ENCODE measurements at regions not wholly inside any gene's neighbourhood (a gene's known extent, or its start where the extent isn't known, plus 50 kb on each side); places are given as distances from the start of the nearest gene placed in this dataset.

DNA sequence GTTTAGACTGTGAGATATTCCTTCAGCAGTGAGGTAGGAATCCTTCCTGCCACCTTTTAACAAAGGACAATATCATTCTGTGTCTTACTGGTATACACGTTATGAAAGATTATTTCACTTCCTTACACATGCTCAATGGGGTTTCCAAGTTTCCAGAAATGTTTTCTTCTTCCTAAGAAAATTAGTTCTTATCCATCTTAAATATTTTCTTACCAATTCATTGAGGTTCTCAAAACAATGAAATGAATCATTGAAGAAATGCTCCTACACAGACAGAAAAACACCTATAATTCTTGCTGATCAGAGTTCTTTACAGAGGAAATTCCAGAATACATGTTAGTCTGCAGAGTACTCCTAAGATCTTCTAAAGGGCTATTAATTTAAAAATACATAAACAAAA lies 51.4 kb upstream of the SEC61G start:
- no peak for DNase-seq

DNA sequence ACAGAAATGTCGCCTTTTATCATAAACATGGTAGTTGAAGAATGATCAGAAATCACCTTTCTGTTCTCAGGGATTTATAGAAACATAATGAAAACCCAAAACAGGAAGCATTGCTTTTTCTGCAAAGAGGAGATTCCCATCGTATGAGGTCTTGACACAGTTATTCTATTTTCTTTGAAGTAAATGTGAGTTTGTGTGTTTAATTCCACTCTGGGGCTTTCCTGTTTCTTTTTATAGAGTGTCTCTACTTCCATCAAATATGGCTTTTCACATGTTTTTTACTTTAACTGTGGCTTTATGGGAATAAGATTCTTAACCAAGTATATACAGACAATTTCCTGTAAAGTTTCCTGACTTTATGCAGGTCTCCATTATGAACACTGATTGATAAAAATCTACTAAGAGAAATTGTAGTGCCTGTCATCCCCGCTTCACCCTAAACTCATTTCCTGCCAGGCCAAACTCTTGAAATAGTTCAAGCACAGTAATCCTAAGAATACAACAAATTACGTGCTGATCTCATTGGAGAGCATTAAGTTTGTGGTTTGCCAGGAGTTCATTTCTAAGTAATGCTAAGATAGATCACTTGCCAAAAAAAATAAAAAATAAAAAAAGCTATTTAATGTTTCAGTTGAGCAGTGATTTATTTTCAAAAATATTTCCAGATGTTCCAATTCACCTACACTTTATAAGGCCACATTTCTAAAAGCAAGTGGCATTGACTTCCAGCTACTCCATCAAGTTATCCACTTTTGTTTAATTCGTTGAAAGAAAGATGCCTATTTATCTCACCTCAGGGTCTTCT lies 52.2 kb upstream of the SEC61G start:
- no peak for DNase-seq

DNA sequence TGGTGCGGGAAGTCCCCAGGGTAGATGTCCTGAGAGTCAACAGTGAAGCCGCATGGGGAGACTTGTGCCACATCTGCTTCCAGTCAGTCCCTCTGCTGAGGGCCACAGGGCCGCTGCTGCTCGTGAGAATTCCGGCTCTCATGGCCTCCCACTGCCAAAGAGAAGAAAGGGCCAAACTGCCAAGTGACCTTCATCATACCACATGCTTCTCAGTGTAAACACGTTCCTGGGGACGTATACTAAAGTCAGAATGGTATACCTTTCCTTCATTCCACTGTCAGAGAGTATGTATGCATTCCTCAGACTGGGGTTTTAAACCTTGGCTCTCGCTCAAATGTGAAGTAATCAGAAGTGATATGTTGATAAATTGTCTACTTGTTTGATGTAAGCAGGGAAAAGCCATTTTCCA lies 52.8 kb upstream of the SEC61G start:
- DNase-seq, result no peak

DNA sequence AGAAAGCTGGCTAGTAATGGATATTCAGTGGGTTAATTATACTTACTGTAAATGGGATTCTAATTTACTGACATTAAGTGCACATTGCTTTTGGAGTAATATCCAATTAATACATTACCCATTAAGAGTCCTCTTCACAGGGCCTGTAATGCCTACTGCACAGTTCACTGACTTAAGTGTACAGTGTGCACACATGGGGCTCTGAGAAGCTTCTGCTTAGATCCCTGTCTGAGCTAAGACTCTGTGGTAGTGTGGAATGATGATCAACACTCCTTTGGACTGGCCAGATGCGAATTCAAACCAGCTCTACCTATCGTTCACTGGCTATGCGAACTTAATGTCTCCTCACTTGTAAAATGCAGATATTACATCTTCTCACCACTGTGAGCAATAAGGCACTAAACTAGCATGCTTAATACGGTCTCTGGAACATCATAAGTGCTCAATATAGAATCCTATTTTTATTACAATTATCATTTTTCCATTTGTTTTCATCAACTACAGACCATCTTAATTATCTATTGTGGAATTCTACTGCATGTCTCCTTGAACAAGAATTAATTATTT lies 53.8 kb upstream of the SEC61G start:
- no peak for DNase-seq

DNA sequence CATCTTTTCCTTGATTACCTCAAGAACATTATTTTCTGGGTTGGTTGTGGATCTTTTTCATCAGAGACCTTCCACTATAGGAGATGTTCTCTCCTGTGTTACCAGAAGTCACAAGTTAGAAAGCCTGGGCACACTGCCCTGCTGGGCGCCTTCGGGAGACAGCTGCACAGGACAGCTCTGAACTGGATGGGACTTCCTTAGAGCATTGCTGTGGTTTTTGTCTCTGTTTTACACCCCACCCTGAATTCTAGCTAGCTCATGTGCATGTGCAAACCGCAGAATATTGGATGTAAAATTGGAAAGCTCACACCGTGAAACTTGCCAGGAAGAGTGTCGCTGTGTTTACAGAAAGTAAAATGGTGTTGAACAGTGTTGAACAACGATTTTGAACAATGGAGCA lies 54.4 kb upstream of the SEC61G start:
- no peak for DNase-seq

DNA sequence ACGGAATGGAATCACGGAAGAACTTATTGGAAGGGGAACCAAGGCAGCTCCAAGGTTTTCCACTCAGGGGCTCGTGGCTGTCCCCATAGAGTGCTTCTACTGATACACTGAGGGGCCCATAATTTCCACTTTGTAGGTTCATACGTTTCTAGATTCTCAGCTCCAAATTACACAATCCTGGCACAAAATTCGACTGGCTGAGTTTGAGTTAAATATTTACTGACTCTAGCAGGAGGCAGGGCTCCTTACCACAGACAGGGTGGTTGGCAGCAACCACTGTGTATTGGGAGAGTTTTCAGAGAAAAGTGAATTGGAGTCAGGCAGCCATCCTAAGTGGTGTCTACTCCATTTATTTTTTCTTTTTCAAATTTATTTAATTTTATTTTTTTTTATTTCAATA lies 55.4 kb upstream of the SEC61G start:
- no peak for DNase-seq

DNA sequence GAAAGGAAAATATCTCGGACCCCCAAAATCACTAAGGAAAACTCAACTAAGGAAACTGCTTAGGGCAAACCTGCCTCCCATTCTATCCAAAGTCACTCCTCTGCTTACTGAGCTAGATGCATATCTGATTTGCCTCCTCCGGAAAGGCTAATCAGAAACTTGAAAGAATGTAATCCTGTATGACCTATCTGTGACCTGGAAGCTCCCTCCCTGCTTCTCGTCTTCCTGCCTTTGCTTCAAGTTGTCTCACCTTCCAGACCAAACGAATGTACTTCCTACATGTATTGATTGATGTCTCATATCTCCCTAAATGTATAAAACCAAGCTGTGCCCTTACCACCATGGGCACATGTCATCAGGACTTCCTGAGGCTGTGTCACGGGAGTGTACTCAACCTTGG lies 58.1 kb upstream of the SEC61G start:
- no peak for DNase-seq

DNA sequence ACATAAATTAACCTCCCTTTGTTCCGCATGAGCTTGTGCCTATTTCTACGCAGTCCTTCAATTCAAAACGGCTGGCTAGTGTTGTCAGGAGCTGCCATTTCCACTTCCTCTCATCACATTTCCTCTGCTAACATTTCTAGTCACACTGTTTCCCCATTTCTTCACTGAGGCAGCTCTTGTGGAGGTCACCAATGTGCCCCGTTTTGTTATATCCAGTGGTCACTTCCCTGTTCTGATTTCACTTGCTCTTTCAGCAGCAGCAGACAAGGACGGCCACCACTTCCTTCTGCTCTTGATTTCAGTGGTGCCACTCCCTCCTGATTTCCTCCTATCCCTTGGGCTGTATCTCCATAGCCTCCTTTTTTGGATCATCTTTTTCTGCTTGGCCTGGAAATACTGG lies 64.8 kb upstream of the SEC61G start:
- DNase-seq, result no peak

DNA sequence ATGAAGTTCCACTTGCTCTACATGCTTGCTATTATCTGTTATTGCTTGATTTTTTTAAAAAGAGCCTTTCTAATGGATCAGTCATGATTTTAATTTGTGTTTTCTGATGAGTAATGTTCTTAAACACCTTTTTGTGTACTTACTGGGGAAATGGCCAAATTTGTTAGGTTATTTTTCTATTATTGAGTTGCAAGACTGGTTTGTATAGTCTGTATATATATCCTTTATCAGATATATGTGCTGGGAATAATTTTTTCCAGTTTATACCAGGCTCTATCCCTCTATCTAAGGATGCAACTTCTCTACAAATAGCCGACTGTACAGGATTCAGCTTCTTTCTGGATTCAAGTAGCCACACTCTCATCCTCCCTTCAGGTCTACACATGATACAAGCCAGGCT lies 65.6 kb upstream of the SEC61G start:
- no peak for DNase-seq

DNA sequence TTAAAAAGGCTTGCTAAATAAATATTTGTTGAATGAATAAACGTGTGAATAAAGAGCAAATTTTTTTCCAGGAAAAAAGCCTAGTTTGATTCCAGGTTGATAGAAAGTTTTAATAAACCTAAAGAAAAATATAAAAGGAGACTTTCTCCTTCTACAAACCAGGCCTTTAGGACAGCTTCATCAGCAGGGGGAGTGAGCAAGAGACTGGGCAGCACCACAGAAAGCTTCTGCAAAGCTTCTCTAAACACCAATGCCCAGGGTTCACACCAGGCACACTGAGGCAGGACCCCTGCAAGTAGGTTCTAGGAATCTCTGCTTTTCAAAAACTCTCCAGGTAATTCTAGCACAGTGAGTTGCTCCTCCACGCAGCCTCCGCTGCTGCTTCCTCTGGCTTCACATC lies 66.4 kb upstream of the SEC61G start:
- no peak for DNase-seq

DNA sequence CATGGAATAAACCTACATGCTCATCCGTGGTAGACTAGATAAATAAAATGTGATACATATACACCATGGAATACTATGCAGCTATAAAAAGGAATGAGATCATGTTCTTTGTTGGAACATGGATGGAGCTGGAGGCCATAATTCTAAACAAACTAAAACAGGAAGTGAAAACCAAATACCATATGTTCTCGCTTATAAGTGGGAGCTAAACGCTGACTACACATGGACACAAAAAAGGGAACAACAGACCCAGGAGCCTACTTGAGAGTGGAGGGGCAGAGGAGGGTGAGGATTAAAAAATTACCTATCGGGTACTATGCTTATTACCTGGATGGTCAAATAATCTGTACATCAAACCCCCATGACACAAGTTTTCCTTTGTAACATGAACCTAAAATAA lies 68.7 kb upstream of the SEC61G start:
- no peak for DNase-seq

DNA sequence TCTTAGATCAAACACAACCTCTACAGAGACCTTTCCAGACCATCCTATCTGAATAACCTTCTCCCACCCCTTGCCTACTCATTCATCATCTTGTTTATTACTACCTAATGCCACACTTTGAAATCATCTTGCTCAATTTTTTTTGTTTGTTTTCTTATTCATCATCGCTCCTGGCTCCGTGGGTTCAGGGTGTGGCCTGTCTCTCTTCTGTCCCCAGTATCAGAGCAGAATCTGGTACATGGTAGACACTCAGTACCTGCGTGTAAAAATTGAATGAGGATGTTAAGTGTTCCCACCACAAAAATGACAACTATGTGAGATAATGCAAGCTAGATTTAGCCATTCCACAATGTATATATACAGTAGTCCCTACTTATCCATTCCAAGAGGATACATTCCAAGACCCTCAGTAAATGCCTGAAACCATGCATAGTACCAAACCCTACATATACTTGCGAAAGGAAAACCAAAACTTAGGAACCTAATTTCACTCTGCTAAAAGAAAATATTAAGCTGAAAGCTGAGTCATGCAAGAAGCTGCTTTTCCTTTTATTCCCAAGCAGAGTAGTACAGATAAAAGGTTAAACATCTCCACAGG lies 72.1 kb upstream of the SEC61G start:
- DNase-seq, result no peak

DNA sequence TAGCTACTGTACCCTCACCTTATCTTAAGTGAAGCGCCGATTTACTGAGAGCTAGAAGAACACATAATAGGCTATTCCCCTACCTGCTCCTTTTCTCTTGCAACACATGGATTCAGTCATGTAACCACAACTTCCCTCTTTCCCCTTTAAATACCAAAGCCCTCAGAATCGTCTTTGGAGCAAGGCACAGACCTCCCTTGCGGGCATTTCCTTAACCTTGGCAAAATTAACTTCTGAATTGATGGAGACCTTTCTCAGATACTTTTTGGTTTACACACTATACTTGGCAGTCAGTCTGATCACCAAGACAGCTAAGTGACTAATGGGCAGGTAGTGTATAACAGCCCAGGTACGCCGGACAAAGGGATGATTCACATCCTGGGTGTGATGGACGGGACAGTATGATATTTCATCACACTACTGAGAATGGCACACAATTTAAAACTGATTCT lies 72.7 kb upstream of the SEC61G start:
- no peak for DNase-seq

DNA sequence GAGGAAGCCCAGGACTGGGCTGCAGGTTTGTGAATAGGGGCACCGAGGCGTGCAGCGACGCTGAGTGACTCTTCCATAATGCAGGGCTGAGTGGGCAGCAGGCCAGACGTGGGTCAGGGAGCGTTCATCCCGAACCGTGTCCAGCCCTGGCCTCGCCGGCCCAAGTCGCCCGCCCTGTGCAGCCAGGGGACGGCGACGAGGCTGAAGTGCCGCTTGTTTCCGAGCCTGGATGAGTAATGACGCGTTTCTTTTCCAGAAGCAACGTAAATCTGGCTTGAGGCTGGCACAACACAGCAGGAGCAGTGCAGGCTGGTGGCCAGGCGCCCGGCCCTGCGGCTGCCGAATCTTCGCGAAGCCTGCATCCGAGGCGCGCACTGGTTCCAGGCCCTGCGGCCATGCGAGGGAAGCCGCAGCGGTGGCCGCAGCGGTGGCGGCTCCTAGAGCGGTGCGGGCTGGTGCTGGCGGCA lies 74.0 kb upstream of the SEC61G start:
- DNase-seq, result no peak

DNA sequence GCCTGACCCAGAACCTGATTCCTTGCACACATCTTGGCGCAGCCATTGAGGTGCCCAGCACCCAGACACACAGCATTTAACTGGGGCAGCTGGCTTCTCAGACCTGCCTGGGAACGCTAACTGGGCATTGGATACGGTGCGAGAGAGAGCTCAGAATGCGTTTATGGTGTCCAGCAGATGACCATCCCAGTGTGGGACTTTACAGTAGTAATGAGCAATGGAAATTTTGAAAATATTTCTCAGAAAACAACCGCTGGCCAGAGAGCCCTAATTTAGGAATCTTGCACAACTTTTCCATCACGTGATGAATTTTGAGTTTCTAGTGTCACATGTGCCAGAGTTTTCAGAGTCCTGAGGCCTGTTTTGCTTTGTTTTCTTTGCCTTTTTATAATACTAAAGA lies 78.2 kb upstream of the SEC61G start:
- no peak for DNase-seq

DNA sequence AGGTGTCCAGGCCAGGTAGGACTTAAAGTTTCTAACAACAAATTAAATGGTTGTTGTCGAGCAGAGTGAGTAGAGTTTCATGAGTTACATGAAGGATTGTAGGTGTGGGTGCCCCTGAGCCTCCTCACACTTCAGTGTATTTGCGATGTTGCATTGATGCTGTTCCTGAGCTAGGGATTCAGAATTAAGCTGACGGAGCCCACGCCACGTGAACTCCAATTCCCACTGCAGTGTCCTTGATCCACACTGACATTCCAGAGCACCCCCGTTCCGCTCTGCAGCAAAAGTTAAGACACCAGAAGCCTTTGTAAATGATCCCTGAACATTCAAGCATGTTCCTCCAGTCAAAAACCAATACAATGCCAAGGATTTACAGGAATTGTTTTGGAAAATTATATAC lies 78.8 kb upstream of the SEC61G start:
- DNase-seq, result no peak

DNA sequence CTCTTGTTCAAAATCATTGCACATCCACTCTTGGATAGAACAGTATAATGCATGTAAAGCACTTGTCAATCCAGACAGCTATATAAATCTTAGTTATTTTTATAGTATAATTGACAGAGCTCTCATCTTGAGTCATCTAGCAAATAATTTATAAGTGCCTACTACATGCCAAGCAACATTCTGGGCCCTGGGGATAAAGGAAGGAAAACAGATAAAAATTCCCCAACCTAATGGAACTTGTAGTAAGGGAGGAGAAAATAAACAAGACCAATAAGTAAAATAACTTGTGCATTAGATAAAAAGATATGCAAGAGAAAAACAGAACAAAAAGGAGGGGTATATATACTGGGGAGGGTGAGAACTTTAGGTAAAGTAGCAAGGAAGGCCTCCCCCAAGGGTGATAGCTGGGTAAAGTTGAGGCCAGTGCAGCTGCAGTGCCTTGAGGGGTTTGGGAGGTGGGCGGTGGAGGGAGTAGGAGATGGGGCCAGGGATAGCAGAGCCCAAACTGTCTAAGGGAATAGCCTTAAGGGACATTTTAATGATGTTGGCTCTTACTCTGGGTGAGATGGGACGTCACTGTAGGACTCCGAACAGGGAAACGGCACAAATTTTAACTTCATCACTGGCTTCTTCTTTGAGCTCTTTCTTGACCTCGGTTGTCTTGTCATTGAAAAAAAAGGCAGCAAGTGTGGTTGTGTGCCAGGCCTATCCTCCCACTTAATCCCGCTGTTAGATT lies 79.3 kb upstream of the SEC61G start:
- no peak for DNase-seq

DNA sequence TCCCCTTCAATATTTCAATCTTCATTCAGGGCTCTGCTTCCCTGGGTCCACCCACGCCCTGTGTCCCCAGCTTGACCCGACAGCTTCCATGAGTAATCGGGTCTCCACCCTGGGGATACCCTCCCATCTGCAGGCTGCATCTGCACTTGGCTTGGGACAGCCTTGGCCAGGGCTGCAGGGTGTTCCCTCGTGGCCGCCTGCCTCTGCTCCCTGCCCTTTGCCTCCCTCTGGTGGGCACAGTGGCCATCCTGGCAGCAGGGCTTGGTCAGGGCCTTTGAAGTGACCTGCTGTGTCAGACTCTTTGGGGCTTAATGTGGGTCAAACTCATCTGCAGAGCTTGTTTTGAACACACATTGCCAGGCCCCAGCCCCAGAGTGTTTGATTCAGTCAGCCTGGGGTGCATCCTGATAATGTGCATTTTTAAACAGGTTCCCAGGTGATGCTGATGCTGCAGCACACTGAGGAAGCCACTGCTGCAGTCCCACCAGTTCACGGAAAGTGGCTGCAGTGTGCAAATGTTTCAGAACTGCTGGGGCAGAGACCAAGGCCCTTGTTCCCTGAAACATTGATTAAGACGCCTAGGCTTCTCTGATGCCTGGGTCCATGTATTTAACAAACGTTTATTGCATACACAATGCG lies 80.7 kb upstream of the SEC61G start:
- DNase-seq, result peak; percentile 60

DNA sequence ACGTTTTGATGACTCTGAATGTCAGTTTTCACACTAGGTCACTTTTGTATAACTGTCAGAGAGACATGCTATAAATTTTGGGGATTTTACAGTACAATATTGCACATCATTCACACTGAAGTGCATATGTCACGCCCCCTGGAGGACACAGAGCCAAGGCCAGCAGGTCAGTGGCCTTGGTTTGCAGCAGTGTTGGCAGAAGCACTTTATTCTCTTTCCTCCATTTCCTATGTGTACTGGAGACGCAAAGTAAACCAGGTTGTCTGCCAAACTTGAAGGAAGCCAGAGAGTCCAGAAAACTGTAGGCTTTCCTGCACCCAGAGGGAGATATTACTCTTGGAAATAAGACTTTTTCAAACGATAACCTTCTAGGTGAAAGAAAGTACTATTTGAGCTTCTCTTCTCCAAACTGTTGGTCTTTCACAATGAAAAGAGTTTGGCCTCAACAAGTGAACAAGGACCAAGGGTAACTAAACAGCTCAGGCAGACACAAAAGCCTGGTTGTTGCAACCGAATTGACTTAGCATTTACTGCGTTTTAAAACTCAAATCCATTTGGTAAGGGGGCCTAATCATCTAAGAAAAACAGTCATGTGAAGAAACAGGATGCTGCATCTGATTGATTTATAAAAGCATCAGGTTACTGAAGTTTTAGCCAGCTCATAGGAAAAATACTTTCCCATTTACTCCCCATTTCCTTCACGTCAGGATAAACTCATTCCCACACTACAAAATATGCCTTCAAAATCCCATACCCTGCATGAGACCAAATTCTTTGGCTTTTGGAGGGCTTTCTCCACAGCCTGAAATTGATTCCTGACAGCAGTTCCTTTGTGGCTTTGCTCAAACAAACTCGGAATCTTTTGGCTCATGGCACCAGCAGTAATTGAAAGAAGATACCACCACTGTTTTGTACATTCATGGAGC lies 83.0 kb upstream of the SEC61G start:
- DNase-seq, result peak; percentile 10

DNA sequence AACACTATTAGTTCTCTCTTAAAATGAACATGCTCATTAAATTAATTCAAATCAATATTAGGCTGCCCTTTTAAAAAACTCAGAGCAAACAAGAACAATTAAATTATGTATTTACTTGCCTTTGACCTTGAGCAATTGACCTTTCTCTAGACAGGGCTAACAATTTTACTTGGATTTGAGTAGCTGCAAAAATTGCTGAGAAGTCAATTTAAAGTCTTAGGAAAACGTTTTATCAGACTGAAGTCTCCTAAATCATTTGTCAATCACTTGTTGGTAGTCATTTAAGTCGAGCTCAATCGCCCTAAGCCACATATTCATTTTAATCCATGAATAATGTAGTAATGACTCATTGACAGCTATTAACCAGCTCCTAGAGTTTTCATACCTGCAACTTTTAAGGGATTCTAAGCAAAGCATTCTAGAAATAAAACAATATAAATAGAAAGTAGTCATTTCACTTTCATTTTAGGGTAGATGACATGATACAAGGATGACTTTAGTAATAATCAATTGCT lies 84.9 kb upstream of the SEC61G start:
- no peak for DNase-seq

DNA sequence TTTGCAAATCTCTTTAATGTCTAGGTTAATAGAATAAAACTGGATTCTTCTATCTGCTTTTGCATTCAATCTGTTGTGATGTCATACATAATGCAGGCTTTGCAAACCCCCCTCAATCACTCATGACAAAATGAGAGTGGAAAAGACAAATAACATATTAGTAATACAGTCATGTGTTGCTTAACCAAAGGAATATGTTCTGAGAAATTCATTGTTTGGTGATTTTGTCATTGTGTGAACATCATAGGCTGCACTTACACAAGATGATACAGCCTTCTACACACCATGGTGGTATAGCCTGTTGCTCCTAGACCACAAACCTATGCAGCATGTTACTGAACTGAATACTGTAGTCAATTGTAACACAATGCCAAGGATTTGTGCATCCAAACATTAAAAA lies 87.3 kb upstream of the SEC61G start:
- no peak for DNase-seq

DNA sequence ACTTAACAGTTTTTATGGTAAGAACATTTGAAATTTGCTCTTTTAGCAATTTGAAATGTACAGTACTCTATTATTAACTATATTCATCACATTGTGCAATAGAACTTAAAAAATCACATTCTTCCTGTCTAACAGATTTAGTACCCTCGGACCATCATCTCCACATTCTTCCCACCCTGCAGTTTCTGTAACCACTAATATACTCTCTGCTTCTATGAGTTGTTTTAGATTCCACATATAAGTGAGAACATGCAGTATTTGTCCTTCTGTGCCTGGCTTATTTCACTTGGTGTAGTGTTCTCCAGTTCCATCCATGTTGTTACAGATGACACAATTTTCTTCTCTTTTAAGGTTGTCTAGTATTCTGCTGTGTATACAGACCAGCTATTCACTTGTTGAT lies 88.9 kb upstream of the SEC61G start:
- DNase-seq, result no peak
